ENCODE measurements at regions not wholly inside any gene's neighbourhood (a gene's known extent, or its start where the extent isn't known, plus 50 kb on each side); places are given as distances from the start of the nearest gene placed in this dataset.
"Not testable (repeated sequence)": the region's sequence is repeated elsewhere in the genome, so short reads cannot be mapped to it uniquely, and the experiment has no call there.

DNA sequence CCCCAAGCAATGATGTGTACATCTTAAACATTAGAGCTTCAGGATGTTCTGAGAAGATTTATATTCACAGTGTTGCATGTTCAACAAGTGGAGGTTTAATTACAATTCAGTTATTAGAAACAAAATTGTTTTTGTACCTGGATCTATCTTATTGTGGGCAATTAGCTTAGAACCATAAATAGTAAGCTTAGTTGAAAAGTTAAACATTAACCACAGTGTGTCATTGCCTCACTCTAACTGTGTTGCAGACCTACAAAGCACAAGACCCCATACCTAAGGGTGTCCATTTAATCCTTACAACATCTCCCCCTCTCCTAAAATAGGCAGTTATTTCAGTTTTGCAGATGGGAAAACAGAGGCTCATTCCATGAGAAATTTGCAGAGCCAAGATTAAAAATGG, 632.0 kb upstream of the SOX9 start:
- in situ Hi-C loops (cut with HindIII; ENCODE audit: low sequenced_read_pairs): no loop called here

DNA sequence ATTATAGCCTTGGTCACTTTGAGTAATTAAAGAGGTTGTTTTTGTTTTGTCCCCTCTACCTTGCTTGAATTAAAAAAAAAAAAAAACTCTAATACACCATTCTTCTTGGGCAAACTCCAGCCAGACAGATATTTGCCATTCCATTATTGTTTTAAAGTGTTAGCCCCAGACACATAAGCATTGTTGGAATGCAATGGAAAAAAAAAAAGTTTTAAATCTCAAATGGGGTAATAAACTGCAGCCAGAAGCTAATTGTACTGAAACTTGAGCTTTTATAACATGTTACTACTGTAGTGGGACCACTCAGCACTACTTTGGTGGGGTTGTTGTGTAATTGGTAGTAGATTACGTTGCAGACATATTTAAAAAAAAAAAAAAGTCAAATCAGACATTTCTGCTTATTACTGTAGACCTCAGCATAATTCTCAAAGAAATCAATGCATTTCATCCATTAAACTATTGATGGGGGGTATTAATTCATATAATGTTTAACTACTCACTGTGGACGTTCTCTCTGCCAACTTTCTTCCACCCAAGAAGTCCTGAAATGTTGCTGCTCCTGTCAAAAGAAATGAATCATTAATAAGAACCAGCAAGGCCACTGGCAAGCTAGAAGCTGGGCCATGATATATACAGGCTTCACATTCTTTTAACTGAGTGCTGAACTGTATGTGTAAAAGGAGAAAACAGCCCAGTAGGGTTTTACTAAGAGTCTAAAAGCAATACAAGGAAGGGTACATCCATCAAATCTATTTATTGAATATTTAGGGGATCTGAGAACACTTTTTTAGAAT, 626.6 kb upstream of the SOX9 start:
- in situ Hi-C loops (cut with HindIII; ENCODE audit: low sequenced_read_pairs): no loop called here

DNA sequence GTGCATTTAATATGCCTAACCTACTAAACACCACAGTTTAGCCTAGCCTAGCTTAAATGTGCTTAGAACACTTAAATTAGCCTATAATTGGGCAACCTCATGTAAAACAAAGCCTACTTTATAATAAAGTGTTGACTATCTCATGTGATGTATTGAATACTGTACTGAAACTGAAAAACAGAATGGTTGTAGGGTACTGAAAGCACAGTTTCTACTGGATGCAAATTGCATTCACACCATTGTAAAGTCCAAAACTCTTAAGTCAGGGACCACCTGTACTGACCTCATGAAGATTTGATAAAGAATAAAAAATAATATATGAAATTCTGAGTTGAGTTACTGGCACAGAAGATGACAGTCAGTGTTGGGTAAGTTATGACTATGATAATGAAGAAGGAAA, 625.4 kb upstream of the SOX9 start:
- in situ Hi-C loops (cut with HindIII; ENCODE audit: low sequenced_read_pairs): loop anchor here (5.0 kb wide), 1 partner anchor 57 kb away; no protein-coding TSS in a partner anchor

DNA sequence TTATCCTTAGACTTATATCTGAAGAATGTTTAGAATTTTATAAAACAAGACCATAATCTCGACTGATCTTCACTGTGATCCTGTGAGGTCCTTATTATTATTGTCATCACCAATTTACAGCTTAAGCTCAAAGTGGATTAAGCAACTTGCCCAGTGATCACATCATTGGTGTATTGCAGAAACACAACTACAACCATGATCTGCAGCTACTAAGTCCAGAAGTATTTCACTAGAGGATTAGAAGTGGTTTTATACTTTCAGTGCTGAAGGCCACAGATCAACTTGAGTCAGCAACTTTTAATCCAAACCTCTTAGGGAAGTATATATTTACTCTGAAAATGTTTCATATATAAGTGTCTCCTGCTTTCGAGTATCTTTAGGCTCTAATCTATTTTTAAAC, 624.3 kb upstream of the SOX9 start:
- in situ Hi-C loops (cut with HindIII; ENCODE audit: low sequenced_read_pairs): loop anchor here (5.0 kb wide), 1 partner anchor 56 kb away; no protein-coding TSS in a partner anchor

DNA sequence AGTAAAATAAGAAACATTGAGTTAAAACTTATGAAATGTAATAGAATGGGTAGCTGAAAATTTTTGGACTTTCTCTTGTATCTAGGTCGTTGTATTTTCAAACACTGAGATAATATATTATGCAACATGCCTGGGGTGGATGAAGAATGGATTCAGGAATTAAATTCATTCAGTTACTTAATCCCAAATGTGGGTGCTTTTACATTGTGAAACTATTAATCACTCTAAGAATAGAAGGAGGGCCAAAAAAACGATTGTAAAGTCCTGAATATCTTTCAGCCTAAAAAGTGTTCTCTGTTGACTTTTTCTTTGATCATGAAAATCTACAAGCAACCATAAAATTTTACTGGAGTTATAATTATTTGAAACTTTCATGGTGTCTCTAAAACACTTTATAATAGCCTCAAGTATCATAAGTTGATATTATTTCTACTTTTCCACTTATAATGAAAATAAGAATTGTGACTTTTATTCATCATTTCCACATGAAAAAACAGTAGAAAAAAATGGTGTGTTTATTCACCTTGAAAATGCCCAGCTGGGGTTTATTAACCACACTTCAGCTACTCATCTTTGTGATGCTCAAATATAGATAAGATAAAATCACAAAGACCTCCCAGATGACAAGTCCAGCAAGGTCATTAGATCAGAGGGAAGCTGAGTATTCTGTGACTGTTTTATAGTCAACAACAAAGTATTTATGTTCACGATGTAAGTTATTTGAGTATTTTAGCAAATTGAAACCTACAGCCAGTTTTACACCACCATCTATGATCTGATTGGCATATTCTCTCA, 619.9 kb upstream of the SOX9 start:
- in situ Hi-C loops (cut with HindIII; ENCODE audit: low sequenced_read_pairs): no loop called here

DNA sequence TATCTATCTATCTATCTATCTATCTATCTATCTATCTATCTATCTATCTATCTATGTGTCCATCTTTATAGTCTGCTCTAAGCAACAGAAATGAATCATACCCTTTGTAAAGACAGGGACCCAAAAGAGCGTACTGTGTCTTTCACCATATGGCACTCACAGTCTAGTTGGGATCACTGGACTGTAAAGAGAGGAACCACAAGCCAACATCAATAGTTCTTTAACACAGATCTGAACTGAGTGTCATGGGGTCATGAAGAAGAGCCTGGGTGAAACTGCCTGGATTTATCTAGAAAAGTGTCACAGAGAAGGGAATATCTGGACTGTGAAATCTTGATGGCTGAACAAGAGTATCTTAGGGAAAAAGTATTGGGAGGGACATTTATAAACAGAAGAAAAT, 619.1 kb upstream of the SOX9 start:
- in situ Hi-C loops (cut with HindIII; ENCODE audit: low sequenced_read_pairs): no loop called here

DNA sequence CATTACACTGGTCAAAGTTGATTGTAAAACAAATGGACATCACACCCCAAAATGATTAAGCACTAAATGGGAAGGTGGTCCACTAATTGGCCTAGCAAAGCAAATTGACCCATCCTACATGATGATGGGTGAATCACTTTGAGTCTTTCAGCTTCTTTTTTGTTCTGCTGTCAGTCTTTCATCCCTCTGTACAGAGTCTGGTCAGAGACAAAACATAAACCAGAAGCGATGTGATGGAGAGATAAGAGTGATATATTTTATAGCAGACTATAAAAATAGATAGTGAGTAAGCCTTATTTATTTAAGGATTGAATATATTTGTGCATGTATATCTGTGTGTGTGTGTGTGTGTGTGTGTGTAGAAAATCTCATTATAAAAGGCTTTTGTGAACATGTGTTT, 618.4 kb upstream of the SOX9 start:
- in situ Hi-C loops (cut with HindIII; ENCODE audit: low sequenced_read_pairs): no loop called here

DNA sequence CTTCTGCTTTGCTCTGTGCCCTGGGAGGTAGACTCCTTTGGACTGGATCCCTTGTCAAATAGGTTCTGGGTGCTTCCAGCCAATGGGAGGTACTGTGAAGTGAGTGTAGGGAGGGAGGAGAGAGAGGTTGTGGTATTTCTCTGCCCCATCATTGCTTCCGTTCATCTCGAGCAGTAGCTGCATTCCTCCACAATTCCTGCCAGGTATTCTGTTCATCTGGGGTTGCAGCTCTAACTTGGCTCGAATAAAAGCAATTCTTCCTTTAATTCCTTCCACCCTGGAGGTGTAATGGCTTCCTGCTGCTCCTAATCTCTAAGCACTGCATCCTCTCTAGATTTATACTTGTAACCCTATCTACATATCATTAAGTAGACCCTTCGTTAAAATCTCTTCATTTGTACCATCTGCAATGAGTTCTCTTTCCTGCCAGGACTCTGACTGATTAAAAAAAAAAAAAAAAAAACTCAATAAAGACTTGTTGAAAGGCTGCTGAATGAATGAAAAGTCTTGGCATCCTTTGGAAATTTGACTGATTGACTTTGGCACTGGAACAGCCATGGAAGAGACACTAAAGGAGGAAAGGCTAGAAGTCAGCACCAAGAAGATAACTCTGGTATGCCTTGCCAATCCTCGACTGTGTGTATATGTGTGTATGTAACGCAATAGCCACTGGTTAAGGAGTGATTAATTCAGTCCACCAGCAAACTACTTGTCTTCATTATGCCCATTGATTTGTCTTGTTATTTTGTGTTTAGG, 616.9 kb upstream of the SOX9 start:
- in situ Hi-C loops (cut with HindIII; ENCODE audit: low sequenced_read_pairs): no loop called here

DNA sequence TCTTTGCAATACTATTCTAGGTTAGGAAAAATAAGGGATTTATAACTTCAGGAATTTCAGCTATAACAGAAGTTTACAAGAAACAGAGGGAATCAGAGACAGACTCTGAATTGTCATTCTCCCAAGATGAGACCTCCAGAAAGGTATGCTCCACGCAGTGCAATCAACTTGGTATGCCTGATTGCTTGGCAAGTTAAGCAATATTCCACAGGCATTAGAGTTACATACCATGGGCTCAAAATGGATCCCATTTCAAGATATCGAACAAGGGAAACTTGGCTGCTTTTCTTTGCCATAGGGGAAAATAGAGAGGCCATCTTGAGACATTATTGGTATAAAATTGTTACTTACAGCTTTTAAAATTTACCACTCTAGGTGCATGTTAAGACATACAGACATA, 615.6 kb upstream of the SOX9 start:
- in situ Hi-C loops (cut with HindIII; ENCODE audit: low sequenced_read_pairs): no loop called here

DNA sequence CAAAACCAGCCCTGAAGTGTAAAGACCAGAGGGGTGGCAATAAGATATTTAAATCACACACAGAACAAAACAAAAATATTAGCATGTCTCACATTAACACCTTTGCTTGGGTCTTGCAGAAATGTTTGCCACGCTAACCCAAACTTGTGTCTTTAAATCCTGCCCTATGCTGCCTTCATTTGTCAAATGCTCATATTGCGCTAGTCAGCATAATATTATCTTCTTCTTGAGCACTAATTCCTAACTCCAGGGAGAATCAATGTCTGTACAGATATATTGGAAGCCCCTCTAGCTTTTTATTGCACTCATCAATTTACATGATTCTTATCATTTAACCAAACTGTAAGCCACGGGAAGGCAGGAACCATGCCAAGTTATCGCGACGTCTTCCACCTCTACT, 614.8 kb upstream of the SOX9 start:
- in situ Hi-C loops (cut with HindIII; ENCODE audit: low sequenced_read_pairs): no loop called here

DNA sequence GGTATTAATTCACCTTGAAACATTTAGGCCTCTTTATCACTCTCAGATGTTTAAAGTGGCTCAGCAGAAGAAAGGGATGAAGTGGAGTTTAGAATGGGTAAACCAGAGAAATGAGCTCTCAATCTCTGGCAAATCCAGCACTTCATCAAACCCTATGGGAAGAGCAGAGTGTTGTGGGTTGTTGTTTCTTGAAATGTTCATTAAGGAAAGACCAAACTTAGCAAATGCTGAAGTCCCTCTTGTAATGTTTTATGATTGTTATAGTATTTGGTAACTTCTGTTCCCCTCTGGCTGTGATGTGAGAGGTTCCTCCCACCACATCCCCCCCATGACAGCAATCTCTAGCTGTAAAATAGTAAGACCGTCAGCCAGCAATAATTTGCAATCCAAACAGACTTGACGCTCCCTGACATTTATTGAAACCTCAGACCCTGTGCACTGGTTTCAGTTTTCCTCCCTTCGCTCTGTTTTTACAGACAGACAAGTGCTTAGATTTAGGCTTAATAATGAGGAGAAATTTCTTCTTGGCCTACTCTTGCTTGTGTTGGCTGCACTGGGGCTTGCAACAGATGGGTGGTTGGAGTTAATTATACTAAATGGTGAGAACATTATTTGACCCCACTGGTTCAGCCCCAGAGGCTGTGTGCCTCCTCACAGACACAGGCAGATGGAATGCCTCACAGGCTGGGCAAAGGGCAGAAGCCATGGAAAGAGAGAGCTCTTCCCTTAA, 609.4 kb upstream of the SOX9 start:
- in situ Hi-C loops (cut with HindIII; ENCODE audit: low sequenced_read_pairs): no loop called here

DNA sequence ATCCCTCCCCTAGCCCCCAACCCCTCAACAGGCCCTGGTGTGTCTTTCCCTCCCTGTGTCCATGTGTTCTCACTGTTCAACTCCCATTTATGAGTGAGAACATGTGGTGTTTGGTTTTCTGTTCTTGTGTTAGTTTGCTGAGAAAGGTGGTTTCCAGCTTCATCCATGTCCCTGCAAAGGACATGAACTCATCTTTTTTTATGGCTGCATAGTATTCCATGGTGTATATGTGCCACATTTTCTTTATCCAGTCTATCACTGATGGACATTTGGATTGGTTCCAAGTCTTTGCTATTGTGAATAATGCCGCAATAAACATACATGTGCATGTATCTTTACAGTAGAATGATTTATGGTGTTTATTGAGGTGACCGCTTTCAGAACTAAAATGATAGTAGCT, 607.1 kb upstream of the SOX9 start:
- in situ Hi-C loops (cut with HindIII; ENCODE audit: low sequenced_read_pairs): not testable (repeated sequence)

DNA sequence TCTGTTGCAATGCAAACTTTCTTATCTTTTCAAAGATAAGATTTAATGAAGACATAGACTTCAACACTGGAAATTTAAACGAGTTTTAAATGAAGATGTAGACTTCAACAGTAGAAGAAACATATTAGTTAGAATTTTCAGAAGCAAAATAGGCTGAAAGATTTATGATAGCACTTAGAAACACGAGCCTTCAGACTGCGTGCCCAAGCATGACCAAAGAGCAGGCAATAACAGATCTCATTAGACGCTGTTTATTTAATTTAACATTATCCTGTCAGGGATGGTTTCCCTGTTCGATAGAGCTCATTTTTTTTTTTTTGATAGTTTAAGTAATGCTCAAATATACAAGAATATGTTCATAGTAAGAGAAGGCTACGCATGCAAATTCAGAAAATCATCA, 604.7 kb upstream of the SOX9 start:
- in situ Hi-C loops (cut with HindIII; ENCODE audit: low sequenced_read_pairs): no loop called here

DNA sequence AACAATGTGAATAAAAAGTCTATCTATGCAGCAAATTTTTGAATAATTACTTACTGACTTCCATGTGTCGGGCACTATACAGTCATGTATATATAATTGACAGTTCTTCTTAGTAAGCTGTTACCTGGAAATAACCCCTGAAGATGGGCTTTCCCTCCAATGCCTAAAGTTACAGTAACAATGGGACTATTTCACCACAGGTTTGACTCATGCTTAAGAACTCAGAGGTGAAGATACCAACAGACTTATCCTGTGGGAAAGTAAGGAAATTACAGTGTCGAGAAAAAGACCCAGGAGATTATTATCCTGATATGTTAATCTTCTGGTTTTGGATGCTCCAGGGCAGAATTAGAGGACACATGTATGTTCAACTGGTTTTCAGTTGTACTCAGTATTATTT, 601.5 kb upstream of the SOX9 start:
- in situ Hi-C loops (cut with HindIII; ENCODE audit: low sequenced_read_pairs): no loop called here

DNA sequence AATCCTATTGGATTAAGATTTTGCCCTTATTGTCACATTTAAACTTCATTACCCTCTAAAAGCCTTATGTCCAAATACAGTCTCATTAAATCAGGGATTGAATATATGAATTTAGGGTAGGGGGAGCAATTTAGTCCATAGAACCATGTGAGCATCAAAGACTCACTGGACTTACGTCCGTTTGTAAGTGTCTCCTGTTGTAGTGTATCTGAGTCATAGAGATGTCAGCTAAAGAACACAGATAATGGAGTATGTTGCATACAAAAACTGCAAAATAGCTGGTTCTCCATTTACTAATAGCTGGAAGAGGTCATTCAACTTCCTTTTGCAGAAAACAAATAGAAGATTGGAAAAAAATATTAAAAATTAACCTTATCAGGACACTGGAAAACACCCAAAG, 599.1 kb upstream of the SOX9 start:
- in situ Hi-C loops (cut with HindIII; ENCODE audit: low sequenced_read_pairs): no loop called here

DNA sequence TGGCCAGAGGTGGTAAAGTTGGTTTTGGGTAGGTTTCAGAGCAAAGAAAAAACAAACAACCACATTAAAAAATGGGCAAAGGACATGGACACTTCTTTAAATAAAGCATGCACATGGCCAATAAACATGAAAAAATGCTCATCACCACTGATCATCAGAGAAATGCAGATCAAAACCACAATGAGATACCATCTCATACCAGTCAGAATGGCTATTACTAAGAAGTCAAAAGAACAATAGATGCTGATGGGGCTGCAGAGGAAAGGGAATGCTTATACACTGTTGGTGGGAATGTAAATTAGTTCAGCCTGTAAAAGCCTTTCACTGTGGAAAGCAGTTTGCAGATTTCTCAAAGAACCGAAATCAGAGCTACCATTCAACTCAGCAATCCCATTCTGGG, 598.4 kb upstream of the SOX9 start:
- in situ Hi-C loops (cut with HindIII; ENCODE audit: low sequenced_read_pairs): no loop called here

DNA sequence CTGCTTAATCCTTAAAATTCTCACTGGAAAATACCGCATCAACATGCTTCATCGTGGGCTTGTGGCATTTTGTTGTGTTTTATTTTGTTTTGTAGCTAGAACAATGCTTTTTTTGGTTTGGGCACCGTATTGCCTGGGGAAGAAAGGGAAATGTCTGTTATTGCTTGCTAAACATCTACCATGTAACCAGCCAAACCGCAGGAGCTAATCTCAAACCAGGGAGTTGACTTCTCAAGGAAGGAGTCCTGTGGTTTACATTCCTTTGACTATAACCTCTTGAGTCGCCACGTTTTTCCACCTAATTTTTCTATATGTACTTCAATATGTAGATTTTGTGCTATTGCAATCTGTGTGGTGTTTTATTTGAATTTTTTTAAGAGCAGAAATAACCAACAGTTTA, 593.5 kb upstream of the SOX9 start:
- in situ Hi-C loops (cut with HindIII; ENCODE audit: low sequenced_read_pairs): no loop called here

DNA sequence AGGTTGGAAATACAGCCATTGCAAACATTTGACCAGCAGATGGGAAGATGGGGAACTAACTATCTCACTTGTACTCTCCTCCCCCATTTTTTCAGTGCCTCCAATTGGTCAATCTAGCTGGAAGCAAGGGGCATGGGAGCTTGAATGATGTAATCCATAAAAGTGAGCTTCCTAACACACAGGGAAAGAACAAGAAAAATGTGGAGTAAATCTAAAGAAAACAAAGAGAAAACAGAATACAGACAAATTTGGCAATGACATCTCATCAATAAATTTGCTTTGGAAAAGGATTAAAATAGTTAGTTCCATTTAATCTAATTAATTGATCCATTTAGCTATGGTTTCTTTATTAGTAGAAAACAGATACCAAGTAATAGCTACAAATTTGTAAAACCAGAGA, 592.6 kb upstream of the SOX9 start:
- in situ Hi-C loops (cut with HindIII; ENCODE audit: low sequenced_read_pairs): no loop called here

DNA sequence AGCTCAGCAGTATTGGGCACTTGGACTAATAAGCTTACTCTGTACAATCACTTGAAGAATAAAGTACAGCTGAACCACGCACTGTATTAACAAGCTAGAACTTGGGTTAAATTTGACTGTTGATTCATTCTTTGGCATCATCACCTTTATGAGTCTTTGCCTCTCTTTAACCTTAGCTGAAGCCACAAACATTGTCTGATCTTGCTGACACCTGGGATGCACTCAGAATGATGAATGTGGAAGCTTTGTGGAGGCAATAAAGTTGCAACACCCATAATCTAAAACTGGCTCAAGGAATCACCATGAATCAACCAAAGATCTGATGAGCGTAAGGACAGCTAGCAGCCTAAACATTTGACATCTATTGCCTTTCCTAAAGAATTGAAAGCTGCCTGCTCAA, 590.6 kb upstream of the SOX9 start:
- in situ Hi-C loops (cut with HindIII; ENCODE audit: low sequenced_read_pairs): no loop called here

DNA sequence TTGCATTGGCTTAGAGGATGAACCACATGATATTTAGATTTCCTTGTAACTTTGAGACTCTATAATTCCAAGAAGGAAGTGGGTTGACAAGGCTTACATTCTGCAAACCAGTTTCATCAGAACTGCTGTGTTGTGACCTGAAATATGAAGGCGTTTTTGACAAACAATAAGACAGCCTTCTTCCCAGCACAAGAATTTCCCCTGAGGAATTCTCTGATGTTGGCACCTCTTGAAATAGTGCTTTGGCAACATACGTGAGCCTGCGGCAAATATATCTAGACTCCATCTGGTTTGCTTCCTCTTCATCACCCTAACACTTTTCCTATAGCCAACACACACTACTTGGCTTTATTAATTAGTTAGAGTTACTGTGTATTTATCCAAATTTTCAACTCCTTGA, 585.5 kb upstream of the SOX9 start:
- in situ Hi-C loops (cut with HindIII; ENCODE audit: low sequenced_read_pairs): no loop called here

DNA sequence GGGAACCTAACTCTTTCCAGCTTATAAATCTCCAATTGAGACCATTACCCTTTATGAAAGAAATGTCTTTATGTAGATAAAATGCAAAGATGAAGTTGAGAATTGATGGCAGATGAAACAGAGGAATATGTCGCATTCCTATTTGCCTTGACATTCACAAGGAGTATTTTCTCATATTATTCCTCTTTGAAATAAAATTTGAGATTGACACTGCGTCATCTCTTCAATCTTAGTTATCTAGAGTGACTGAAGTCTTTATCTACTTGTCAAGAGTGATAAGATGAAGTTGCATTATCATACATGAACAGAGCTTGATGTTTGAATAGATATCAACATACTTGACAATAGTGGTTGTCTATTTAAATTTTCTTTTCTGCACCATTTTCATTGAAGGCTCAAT, 574.4 kb upstream of the SOX9 start:
- in situ Hi-C loops (cut with HindIII; ENCODE audit: low sequenced_read_pairs): no loop called here

Measured in endothelial cell of hepatic sinusoid (primary cell).